ENCODE measurements at regions not wholly inside any gene's neighbourhood (a gene's known extent, or its start where the extent isn't known, plus 50 kb on each side); places are given as distances from the start of the nearest gene placed in this dataset.
"Not testable (repeated sequence)": the region's sequence is repeated elsewhere in the genome, so short reads cannot be mapped to it uniquely, and the experiment has no call there.

DNA sequence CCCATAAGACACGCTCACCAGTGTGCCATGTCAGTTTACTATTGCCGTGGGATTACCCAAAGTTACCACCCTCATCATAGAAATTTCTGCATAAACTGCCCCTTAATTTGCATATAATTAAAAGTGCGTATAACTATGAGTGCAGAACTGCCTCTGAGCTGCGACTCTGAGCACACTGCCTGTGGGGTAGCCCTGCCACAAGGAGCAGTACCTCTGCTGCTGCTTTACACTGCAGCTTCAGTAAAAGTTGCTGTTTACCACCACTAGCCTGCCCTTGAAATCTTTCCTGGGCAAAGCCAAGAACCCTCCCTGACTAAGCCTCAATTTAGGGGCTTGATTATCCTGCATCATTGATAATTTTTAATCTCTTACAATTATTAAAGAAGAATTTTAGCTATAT, 213.9 kb upstream of the MAP2 start:
- no peak for DNase-seq

- DNase-seq, result no peak
Observed at GRCh38 chr2:209230560-209230959, 193.3 kb upstream of the MAP2 start.

DNA sequence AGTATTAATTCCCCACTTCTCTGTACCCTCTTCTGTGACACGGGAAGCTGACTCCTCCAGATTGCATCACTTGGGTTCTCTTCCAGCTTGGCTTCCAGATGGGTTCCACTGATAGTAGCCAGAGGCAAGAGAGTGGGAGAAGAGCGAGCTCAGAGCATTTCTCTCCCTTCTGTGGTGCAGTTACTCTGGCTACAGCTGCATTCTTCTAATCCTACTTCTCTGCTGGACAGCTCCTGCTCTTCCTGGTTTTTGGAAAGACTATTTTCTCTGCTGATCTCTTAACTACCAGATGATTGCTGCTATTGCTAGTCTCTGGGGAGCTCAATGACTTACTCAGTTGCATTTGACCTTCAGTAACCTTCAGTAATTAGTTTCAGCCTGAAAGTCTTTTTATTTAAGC, 187.5 kb upstream of the MAP2 start:
- DNase-seq, result no peak

DNA sequence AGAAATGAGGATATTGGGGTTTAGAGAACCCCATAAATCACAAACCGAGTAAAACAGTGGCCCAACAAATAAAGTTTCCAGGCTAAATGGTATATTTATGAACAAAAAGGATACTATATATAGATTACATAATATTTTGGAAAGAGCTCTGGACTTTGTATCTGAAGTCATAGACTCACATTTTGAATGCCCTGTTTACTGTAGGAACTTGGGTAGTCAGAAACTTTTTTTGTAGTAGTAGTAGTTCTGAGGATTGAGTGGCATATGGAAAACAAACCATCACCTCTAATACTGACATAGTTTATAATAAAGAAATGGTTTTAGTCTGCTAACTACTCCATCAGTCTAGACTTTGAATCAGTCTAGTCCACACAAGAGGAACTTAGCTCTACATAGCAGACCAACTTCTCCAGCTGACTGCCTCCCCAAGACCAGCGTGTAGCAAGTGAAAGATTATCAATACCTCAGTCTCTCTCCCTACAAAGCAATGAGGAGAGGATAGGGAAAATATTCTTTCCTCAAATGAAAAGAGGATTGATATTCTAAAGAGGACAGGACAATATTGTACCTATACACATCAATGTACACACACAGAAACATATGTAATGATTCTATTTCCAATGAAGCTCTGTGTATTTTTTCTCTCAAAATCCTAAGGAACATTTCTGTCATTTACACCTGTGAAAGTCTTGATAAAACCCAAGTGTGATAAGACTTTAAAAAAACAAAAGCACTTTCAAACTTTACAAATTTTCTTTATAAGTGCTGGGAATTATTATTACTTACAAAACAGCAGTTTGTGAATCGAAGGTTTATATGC, 184.9 kb upstream of the MAP2 start:
- no peak for DNase-seq

DNA sequence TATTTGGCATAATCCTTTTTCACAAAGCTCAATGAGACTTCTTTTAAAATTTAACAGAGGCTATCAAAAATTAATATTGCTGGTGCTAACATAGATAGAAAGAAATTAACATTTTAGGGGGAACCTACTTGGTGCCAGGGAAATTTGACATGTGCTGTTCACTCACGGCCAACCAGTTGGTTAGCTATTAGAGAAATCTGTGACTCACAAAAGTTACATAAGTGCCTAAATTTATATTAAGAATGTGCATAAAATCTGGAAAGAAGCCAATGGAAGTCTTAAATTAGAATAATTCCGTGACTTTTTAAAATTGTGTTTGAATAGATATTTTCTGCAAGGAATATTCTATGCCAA, 184.3 kb upstream of the MAP2 start:
- no peak for DNase-seq

GRCh38 chr2:209240204-209240603, 183.6 kb upstream of the MAP2 start:
- no peak for DNase-seq

- DNase-seq, result no peak
Observed at GRCh38 chr2:209253544-209253943, 170.3 kb upstream of the MAP2 start.

- DNase-seq, result no peak
Observed at GRCh38 chr2:209259767-209260166, 164.1 kb upstream of the MAP2 start.

GRCh38 chr2:209260281-209260680, 163.6 kb upstream of the MAP2 start:
- no peak for DNase-seq

DNA sequence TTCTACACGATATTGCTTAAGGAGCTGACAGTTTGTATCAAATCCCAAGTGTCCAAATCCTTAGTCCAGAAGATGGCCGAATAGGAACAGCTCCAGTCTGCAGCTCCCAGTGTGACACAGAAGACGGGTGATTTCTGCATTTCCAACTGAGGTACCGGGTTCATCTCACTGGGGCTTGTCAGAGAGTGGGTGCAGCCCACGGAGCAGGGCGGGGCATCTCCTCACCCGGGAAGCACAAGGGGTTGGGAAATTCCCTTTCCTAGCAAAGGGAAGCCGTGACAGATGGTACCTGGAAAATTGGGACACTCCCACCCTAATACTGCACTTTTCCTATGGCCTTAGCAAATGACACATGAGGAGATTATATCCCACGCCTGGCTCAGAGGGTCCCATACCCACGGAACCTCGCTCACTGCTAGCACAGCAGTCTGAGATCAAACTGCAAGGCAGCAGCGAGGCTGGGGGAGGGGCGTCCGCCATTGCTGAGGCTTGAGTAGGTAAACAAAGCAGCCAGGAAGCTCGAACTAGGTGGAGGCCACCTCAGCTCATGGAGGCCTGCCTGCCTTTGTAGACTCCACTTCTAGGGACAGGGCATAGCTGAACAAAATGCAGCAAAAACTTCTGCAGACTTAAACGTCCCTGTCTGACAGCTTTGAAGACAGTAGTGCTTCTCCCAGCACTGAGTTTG, 162.3 kb upstream of the MAP2 start:
- not testable (repeated sequence) for DNase-seq

DNA sequence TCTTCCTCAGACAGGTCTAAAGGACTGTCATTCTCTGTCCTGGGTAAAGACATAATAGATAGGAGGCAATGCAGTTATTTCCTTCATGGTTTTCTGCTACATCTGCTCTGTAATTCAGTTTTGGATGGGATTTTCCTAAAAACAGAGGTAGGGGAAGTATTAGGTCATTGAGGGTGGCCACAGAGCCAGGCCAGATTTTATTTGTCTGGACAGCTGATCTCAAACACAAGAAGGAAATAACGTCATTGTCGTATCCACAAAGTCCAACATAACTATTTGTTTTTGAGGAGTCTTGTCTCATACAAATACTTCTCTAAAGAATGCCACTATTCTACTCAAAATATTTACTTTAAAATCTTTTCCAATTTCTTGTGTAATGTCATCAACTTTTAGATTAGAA, 154.8 kb upstream of the MAP2 start:
- no peak for DNase-seq

DNA sequence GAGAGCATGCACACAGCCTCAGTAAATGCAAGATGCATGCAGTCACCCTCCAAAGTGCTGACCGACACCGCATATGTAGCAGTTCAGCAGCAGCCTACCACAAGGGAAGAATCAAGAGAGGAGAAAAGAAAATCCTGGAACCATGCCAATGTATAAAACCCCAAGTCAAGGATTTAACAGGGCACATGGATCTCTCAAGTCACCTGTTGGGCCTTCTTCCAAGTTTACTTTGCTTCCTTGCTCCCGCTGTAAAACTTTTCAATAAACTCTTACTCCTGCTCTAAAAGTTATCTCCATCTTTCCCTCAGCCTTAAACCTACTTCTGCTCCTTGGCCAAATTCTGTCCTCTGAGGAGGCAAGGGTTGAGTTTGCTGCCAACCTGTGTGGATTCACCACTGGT, 147.8 kb upstream of the MAP2 start:
- no peak for DNase-seq

- DNase-seq, result no peak
Observed at GRCh38 chr2:209277444-209277843, 146.4 kb upstream of the MAP2 start.

- DNase-seq, result no peak
Observed at GRCh38 chr2:209298601-209299000, 125.2 kb upstream of the MAP2 start.

DNA sequence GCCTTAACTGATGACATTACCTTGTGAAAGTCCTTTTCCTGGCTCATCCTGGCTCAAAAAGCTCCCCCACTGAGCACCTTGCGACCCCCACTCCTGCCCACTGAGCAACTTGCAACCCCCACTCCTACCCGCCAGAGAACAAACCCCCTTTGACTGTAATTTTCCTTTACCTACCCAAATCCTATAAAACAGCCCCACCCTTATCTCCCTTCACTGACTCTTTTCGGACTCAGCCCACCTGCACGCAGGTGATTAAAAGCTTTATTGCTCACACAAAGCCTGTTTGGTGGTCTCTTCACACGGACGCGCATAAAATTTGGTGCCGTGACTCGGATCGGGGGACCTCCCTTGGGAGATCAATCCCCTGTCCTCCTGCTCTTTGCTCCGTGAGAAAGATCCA, 124.4 kb upstream of the MAP2 start:
- not testable (repeated sequence) for DNase-seq

GRCh38 chr2:209300766-209301165, 123.1 kb upstream of the MAP2 start:
- DNase-seq, result not testable (repeated sequence)

DNA sequence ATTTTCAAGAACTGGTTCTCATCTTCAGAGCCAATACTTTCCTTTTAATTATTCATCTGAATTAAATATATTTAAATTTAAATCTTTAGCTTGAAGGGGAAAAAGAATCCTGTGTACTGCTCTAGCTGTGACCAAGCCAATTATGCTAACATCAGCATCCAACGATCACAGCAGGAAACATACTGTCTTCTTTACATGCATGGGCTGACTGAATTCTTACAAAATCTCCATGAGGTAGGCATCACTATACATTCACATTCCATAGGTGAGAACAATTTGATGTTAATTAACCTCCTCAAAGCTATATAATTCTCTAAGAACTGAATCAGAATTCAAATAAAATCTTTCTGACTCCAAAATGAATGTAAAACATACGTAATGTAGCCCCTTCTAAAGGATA, 118.8 kb upstream of the MAP2 start:
- DNase-seq, result no peak

DNA sequence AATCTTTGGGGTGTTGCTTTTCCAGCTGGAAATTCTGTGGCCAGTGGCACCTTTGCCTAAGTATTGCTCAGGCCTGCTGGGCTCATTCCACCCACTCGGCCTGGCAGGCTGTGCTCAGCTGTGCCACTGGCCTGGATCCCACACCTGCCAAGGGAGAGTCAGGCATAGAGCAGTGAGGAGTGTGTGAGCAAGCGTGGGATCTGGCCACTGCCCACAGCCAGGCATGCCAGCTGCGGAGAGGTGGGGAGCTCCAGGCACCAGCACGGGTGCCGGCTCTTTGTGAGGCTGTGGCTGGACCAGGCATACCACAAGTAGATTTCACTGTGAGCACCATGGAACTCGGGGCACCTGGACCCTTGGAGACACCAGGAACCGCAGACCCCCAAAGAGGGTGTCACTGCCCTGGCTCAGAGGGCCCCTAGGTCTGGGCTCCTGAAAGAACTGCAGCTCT, 118.1 kb upstream of the MAP2 start:
- DNase-seq, result no peak

GRCh38 chr2:209307161-209308001, 116.5 kb upstream of the MAP2 start:
- DNase-seq, result no peak

DNA sequence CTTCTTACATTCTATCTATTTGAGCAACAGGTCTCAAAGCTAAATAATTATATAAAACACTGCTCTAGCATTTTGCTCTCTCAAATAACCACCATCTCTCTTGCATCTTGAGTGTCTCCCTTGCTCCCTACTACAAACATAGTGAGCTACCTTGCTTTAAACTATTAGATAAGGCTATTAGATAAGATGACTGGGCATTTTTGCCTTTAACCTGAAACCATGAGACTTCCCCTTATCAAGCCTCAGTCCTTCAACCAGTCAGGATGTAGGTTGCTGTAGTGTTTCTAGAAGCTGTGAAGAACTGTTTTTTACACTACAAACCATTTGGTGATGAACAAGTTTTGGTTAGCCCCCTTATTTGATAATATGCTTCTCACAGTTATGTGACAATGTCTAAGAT, 115.4 kb upstream of the MAP2 start:
- no peak for DNase-seq

- DNase-seq, result no peak
Observed at GRCh38 chr2:209311948-209312347, 111.9 kb upstream of the MAP2 start.

DNA sequence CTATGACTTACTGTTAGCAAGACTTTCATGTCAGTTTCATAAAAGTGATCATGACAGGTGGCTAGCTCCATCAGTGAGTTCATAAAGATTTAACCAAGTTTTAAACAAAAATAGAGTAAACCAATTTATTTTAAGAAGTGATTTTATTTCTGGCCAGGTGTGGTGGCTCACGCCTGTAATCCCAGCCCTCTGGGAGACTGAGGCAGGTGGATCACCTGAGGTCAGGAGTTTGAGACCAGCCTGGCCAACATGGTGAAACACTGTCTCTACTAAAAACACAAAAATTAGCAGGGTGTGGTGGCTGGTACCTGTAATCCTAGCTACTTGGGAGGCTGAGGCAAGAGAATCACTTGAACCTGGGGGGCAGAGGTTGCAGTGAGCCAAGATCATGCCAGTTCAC, 111.4 kb upstream of the MAP2 start:
- DNase-seq, result not testable (repeated sequence)

DNA sequence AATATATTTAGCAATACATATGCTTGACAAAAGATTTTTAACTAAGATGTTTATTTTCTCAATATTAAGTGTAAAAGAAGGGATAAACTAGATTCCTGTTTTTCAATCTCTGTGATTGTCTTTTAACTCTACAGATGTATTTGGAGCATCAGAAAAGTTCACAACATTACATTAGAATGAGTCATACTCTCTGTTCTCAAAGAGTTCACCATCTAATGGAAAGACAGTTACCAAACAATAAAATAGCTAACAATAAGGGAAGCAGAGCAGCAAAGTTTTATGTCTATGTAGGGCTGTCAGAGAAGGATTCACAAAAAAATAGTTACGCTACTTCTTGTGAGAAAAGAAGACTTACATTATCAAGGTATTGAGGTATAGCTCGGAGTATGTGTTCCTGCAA, 109.2 kb upstream of the MAP2 start:
- no peak for DNase-seq

DNA sequence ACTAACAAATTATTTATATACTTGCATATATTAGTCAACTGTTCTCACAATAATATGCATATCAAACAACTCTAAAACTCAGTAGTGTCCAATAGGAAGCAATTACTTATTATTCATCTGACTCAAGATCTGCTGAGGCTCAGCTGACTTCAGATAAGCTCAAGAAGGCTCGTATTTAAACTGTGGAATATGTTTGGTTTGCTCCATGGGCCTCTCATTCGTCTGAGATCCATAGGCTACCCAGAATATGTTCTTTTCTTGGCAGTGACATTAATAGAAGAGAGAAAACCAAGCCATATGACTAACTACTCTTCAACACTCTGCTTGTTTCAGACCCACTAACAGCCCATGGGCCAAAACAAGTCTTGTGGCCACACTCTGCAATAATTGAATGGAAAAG, 107.7 kb upstream of the MAP2 start:
- no peak for DNase-seq
